ENCODE measurements at regions not wholly inside any gene's neighbourhood (a gene's known extent, or its start where the extent isn't known, plus 50 kb on each side); places are given as distances from the start of the nearest gene placed in this dataset.

DNA sequence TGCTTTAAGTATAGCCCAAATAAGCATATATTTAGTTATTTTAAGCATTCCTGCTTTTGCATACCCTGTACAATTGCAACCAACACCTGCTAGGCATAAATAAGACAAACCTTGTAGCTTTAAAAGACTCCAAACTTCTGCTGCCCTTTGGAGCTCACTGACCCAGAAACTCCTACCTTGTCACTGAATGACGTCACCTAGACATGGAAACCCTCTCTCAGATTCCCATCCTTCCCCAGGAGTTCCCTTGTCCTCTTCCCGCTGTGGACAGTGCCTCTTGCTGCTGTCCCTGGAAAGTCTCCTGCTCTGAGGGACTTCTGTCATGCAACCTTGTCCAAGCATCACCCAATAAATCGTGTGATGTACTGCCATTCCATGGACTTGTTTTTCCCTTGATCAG, 507.2 kb downstream of the GRXCR1 start:
- no peak for DNase-seq (ENCODE audit: extremely low spot score)
- ChIA-PET CTCF (no interaction called here), POLR2A (no interaction called here)
- TF ChIP-seq L3MBTL2 (conservative IDR thresholded peaks at IDR 0.05) (no peak), FOXK2 (IDR thresholded peaks at IDR 0.05) (no peak)

DNA sequence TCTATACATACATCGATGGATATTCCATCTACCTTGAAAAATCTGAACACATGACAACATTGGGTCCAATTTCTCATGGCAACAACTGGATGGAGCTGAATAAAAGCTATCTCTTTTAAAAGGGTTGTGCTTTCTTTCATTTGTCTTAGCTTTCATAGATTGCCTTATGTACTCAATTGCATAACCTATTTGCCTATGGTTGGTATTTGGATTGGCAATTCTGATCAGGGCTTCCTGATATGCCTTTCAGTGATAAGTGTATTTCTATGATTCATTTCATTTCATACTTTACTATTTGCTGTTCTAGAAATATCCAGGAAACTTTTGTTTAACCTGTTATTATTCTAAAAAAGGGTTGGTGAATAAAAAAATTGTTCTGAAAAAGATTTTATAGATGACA, 509.9 kb downstream of the GRXCR1 start:
- TF ChIP-seq ARNT (IDR thresholded peaks at IDR 0.05) (no peak), HDGF (IDR thresholded peaks at IDR 0.05; ENCODE audit: borderline replicate concordance) (no peak), BHLHE40 (IDR thresholded peaks at IDR 0.05; ENCODE audit: borderline replicate concordance) (no peak), CTBP1 (IDR thresholded peaks at IDR 0.05; ENCODE audit: borderline replicate concordance) (no peak), FOXM1 (IDR thresholded peaks at IDR 0.05; ENCODE audit: borderline replicate concordance) (no peak), ZNF384 (IDR thresholded peaks at IDR 0.05) (no peak), ELF4 (IDR thresholded peaks at IDR 0.05) (no peak), NFRKB (IDR thresholded peaks at IDR 0.05) (no peak), FOXA1 (IDR thresholded peaks at IDR 0.05) (no peak), L3MBTL2 (conservative IDR thresholded peaks at IDR 0.05) (no peak), SUZ12 (IDR thresholded peaks at IDR 0.05) (no peak), TARDBP (IDR thresholded peaks at IDR 0.05) (no peak), SP1 (IDR thresholded peaks at IDR 0.05) (no peak), FOXK2 (IDR thresholded peaks at IDR 0.05) (no peak), LEF1 (IDR thresholded peaks at IDR 0.05; ENCODE audit: borderline replicate concordance) (no peak)
- TF ChIP-seq, protein P1, sequence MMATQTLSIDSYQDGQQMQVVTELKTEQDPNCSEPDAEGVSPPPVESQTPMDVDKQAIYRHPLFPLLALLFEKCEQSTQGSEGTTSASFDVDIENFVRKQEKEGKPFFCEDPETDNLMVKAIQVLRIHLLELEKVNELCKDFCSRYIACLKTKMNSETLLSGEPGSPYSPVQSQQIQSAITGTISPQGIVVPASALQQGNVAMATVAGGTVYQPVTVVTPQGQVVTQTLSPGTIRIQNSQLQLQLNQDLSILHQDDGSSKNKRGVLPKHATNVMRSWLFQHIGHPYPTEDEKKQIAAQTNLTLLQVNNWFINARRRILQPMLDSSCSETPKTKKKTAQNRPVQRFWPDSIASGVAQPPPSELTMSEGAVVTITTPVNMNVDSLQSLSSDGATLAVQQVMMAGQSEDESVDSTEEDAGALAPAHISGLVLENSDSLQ (IDR thresholded peaks at IDR 0.05), result no peak
- CTCF ChIA-PET, result no interaction called here
- POLR2A ChIA-PET, result no interaction called here
- DNase-seq (ENCODE audit: extremely low spot score), result no peak

DNA sequence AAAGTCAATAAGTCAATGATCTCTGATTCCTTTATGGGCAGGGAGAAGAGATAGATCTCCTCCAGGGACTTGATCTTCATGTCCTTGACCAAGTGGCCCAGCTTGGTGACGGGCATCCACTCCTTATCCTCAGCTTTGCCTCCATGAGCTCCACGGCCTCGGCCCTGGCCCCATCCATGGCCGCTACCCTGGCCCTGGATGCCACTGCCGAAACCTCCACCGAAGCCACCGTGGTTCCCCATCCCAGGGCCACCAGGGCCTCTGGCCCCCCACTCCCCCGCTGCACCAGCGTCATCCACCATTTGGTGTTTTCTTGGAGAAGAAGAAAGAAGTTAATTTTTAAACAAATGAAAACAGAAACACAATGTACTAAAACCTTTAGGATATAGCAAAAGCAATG, 518.1 kb downstream of the GRXCR1 start:
- POLR2A ChIA-PET, result no interaction called here
- DNase-seq (ENCODE audit: extremely low spot score), result no peak
- CTCF ChIA-PET, result no interaction called here
- TF ChIP-seq L3MBTL2 (conservative IDR thresholded peaks at IDR 0.05) (no peak), HDGF (IDR thresholded peaks at IDR 0.05; ENCODE audit: borderline replicate concordance) (no peak), ARNT (IDR thresholded peaks at IDR 0.05) (no peak), FOXM1 (IDR thresholded peaks at IDR 0.05; ENCODE audit: borderline replicate concordance) (no peak)
- TF ChIP-seq, protein P1 (IDR thresholded peaks at IDR 0.05), result no peak

DNA sequence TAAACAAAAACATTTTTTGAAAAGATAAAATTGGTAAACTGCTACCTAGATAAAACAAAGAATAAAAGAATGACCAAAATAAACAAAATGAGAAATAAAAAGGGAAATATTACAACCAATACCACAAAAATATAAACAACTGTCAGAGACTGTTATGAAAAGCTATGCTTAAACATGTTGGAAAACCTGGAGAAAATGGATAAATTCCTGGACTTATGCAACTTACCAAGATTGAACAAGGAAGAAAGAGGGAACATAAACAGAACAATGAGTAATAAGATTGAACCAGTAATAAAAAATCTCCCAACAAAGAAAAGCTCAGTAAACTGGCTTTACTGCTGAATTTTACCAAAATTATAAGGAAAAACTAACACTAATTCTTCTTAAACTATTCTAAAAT, 518.7 kb downstream of the GRXCR1 start:
- POLR2A ChIA-PET, result no interaction called here
- DNase-seq (ENCODE audit: extremely low spot score), result no peak

GRCh38 chr4:43423276-43423675, 530.8 kb downstream of the GRXCR1 start:
- POLR2A ChIA-PET, result interaction anchor here (0.7 kb wide), 1 partner anchor 344 kb away, joined by 3 read pairs; no protein-coding TSS in a partner anchor
- TF ChIP-seq NFRKB (IDR thresholded peaks at IDR 0.05), result no peak
- TF ChIP-seq ZNF384 (IDR thresholded peaks at IDR 0.05), result no peak
- TF ChIP-seq SP1 (IDR thresholded peaks at IDR 0.05), result no peak
- TF ChIP-seq FOXK2 (IDR thresholded peaks at IDR 0.05), result no peak
- no peak for TF ChIP-seq ARNT (IDR thresholded peaks at IDR 0.05)
- TF ChIP-seq TARDBP (IDR thresholded peaks at IDR 0.05), result no peak
- TF ChIP-seq BHLHE40 (IDR thresholded peaks at IDR 0.05; ENCODE audit: borderline replicate concordance), result no peak
- no peak for TF ChIP-seq FOXM1 (IDR thresholded peaks at IDR 0.05; ENCODE audit: borderline replicate concordance)
- no peak for TF ChIP-seq HDGF (IDR thresholded peaks at IDR 0.05; ENCODE audit: borderline replicate concordance)
- no peak for TF ChIP-seq LEF1 (IDR thresholded peaks at IDR 0.05; ENCODE audit: borderline replicate concordance)
- no peak for TF ChIP-seq SUZ12 (IDR thresholded peaks at IDR 0.05)
- TF ChIP-seq, protein P1 (IDR thresholded peaks at IDR 0.05), result no peak
- CTCF ChIA-PET, result no interaction called here
- DNase-seq (ENCODE audit: extremely low spot score), result no peak

More for the DNA sequence above, 518.7 kb downstream of the GRXCR1 start:
- CTCF ChIA-PET, result no interaction called here
- no peak for TF ChIP-seq HDGF (IDR thresholded peaks at IDR 0.05; ENCODE audit: borderline replicate concordance)
- TF ChIP-seq NFRKB (IDR thresholded peaks at IDR 0.05), result no peak
- TF ChIP-seq, protein P1 (IDR thresholded peaks at IDR 0.05), result no peak
- TF ChIP-seq LEF1 (IDR thresholded peaks at IDR 0.05; ENCODE audit: borderline replicate concordance), result no peak
- no peak for TF ChIP-seq ARNT (IDR thresholded peaks at IDR 0.05)
- no peak for TF ChIP-seq FOXM1 (IDR thresholded peaks at IDR 0.05; ENCODE audit: borderline replicate concordance)
- no peak for TF ChIP-seq FOXA1 (IDR thresholded peaks at IDR 0.05)
- TF ChIP-seq TARDBP (IDR thresholded peaks at IDR 0.05), result no peak
- no peak for TF ChIP-seq SP1 (IDR thresholded peaks at IDR 0.05)
- TF ChIP-seq ZNF384 (IDR thresholded peaks at IDR 0.05), result no peak
- TF ChIP-seq CTBP1 (IDR thresholded peaks at IDR 0.05; ENCODE audit: borderline replicate concordance), result no peak
- TF ChIP-seq L3MBTL2 (conservative IDR thresholded peaks at IDR 0.05), result no peak
- TF ChIP-seq FOXK2 (IDR thresholded peaks at IDR 0.05), result no peak
- no peak for TF ChIP-seq ELF4 (IDR thresholded peaks at IDR 0.05)
- no peak for TF ChIP-seq BHLHE40 (IDR thresholded peaks at IDR 0.05; ENCODE audit: borderline replicate concordance)

DNA sequence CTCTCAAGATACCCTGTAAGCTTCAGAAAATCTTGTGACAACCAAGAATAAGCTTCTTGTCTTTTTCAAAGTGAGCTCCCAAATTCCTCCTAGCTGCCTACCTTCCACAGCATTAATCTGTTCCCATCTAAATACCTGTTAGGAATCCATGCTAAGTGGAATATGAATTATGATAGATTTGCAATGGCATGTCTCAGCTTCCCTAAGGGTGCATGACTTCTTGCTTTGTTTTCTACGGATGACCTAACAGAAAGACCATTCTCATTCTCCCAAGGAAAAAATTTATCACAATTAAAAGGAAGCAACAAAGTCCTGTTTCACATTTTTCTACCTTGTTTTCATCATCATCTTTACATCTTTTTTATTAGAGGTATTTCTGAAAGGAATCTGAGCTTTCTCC, 532.7 kb downstream of the GRXCR1 start:
- CTCF ChIA-PET, result no interaction called here
- POLR2A ChIA-PET, result no interaction called here
- DNase-seq (ENCODE audit: extremely low spot score), result no peak
- TF ChIP-seq ELF4 (IDR thresholded peaks at IDR 0.05), result no peak
- no peak for TF ChIP-seq SUZ12 (IDR thresholded peaks at IDR 0.05)
- TF ChIP-seq FOXA1 (IDR thresholded peaks at IDR 0.05), result no peak
- no peak for TF ChIP-seq ARNT (IDR thresholded peaks at IDR 0.05)
- TF ChIP-seq L3MBTL2 (conservative IDR thresholded peaks at IDR 0.05), result no peak
- TF ChIP-seq ZNF384 (IDR thresholded peaks at IDR 0.05), result no peak
- TF ChIP-seq, protein P1 (IDR thresholded peaks at IDR 0.05), result no peak
- no peak for TF ChIP-seq BHLHE40 (IDR thresholded peaks at IDR 0.05; ENCODE audit: borderline replicate concordance)
- TF ChIP-seq NFRKB (IDR thresholded peaks at IDR 0.05), result no peak
- TF ChIP-seq FOXM1 (IDR thresholded peaks at IDR 0.05; ENCODE audit: borderline replicate concordance), result no peak
- TF ChIP-seq CTBP1 (IDR thresholded peaks at IDR 0.05; ENCODE audit: borderline replicate concordance), result no peak
- no peak for TF ChIP-seq TARDBP (IDR thresholded peaks at IDR 0.05)
- no peak for TF ChIP-seq FOXK2 (IDR thresholded peaks at IDR 0.05)
- TF ChIP-seq SP1 (IDR thresholded peaks at IDR 0.05), result no peak
- TF ChIP-seq HDGF (IDR thresholded peaks at IDR 0.05; ENCODE audit: borderline replicate concordance), result no peak

Measured in HEK293T (cell line).